GM21390 (cell line): ENCODE measurements at regions not wholly inside any gene's neighbourhood (a gene's known extent, or its start where the extent isn't known, plus 50 kb on each side); places are given as distances from the start of the nearest gene placed in this dataset.

Experiments
- ATAC-seq: cut with Tn5 transposase; IDR thresholded peaks from one replicate; pipeline ENCODE4 v1.9.1; 2021; ENCODE audit not compliant: unreplicated experiment

GRCh38 chrX:122501652-122502051, 682.4 kb upstream of the GRIA3 start:
- no peak for ATAC-seq

DNA sequence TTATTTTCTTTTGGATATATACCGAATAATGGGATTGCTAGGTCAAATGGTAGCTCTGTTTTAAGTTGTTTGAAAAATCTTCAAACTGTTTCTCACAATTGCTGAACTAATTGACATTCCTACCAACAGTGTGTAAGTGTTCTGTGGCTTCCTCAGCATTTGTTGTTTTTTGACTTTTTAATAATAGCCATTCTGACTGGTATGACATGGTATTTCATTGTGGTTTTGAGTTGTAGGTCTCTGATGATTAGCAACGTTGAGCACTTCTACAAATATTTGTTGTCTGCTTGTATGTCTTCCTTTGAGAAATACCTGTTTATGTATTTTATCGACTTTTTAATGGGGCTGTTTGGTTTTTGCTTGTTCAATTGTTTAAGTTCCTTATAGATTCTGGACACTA, 680.1 kb upstream of the GRIA3 start:
- ATAC-seq: no peak

DNA sequence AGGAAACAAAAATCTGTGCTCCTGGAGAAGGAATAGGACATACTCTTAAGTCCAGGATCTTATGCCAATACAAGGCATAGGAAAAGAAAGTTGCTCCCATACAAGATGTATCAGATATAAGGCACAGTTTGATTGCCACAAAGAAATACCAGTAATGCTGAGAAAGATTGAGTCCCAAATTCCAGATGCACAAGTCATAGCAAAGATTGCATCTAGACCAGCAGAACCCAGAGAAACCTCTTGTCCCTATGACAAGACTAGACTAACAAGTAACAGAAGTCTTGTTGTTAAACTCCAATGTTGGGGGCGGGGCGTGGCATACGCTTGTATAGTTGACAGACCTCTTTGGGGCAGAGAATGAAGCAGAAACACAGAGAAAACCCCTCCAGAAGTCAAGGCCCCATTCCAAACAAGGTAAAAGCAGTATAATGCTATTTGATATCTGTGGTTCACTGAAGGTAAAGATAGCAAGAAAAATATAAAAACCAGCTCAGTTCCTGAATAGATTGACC, 671.5 kb upstream of the GRIA3 start:
- ATAC-seq: no peak

DNA sequence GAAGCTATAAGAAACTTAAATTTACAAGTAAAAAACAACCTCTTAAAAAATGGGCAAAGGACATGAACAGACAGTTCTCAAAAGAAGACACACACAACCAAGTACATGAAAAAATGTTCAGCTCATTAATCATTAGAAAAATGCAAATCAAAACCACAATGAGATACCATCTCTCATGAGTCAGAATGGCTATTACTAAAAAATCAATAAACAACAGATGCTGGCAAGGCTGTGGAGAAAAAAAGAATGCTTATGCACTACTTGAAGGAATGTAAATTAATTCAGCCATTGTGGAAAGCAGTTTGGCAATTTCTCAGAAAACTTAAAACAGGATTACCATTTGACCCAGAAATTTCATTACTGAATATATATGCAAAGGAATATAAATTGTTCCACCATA, 666.3 kb upstream of the GRIA3 start:
- ATAC-seq: no peak

DNA sequence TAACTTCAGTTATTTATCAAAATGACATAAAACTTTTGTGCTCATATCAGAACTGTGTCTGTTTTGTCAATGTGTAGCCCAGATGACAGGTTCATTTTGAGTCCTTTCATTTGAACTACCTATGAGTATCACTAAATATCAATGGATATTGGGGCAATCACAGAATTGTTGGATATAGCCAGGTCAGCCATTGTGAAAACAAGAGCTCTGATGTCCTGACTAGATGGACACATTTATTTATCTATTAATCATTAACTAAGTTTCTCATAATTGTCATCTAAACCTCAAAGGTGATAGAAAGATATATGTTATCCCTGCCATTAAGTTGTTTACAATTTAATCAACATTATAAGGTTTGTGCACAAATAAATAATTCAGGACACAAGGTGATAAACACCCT, 638.3 kb upstream of the GRIA3 start:
- no peak for ATAC-seq

DNA sequence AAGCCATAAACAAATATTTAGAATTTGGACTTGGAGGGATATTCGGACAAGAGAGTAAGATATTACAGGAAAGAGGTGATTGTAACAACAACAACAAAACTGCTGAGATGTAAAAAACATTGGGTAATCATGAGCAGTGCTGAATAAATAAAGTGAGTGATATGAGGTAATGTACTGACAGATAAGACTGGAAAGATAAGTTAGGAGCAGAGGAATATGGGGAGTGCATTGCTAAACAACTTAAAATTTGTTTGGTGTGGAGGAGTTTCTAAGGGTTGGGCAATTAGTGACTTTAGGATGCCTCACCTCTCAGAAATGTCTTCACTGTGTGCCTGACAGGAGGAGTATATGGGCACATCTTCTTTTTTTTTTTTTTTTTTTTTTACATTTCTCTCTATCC, 637.8 kb upstream of the GRIA3 start:
- no peak for ATAC-seq

DNA sequence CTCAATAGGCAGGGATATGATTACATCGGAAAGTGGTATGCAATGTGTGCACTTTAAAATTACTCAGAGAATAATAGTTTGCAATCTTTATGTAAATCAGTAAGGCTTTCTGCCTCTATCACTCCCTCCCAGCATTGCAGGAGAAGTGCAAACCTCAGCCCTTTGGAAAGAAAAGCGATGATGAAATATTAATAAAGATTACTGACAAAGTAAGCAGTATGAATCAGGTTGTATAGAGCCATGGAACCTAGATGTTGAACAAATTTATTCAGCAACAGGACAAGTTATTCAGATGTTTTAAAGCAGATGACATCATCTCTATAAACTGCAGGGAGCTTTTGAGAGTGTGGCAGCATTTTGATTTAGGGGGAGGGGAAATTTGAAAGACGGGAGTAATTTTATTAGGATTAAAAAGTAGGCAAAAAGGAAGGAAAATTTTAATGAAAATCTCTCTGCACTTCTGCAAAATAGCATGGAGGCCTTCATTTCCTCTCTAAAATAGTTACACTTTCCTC, 631.7 kb upstream of the GRIA3 start:
- ATAC-seq: no peak

GRCh38 chrX:122555925-122556324, 628.2 kb upstream of the GRIA3 start:
- ATAC-seq: no peak

GRCh38 chrX:122565952-122566351, 618.1 kb upstream of the GRIA3 start:
- ATAC-seq: no peak

DNA sequence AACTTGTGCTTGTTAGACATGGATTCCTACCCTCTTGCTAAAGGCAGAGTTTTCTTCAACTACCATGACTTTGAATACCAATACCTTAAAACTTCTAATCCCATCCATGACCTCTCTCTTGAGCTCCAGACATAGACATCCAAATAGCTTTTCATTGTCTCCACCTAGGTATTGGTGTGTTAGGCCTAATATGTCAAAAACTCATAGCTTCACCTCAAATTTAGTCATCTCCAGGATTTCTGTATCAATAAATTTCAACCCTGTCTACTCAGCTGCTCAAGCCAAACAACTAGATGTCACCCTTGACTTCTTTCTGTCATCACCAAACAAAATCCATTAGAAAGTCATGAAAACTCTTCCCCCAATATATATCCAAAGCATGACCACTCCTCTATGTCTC, 617.7 kb upstream of the GRIA3 start:
- ATAC-seq: no peak

GRCh38 chrX:122567911-122568310, 616.2 kb upstream of the GRIA3 start:
- ATAC-seq: no peak

GRCh38 chrX:122572461-122572860, 611.6 kb upstream of the GRIA3 start:
- ATAC-seq: no peak

- ATAC-seq: no peak
Observed at GRCh38 chrX:122579036-122579435, 605.0 kb upstream of the GRIA3 start.

GRCh38 chrX:122579526-122579925, 604.6 kb upstream of the GRIA3 start:
- no peak for ATAC-seq

DNA sequence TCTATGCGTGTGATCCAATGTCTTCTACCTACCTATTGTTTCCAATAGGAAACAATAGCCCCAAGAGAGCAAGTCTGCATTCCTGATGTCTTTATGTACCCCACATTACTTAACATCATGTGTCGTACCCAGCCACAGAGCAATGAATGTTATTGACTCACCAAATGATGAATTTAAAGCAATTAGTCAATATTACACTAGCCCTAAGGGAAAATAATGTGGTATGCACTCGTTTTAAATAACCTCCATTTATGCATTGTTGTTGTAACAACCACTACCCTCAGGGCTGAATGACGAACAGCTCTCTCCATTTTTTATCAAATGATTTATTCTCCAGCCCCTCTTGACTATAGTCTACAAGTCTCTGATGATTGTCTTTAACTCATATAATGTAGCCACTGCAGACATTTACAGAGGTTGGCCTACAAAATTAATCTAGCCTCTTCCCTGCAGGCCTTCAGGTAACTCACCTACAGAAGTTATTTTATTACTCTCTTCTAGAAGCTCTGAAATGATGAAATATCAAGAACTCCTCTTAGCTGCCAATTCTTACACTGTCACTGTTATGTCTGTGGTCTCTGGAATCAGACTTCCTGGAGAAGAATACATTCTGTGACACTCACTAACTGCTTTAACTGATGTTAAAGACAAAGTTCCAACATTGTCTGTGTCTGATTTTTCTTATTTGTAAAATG, 601.7 kb upstream of the GRIA3 start:
- no peak for ATAC-seq

- no peak for ATAC-seq
Observed at GRCh38 chrX:122582975-122583305, 601.1 kb upstream of the GRIA3 start.

DNA sequence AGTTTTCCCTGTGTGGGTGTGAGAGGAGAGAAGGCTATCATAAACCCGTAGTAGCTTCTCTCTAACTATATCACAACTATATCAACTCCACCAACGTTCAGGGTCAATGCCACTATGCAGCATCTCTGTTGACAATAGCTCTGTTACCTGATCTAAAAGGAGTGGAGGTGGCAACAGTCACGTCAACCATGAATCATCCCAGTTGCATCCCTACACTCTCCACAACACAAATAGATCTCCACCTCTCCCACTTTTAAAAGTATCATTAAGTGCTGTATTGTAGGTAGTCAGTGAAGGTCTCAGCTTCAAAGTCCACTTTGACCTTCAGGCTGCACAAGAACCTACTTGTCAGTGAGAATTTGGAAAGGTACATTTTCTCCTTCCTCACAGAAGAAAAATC, 600.5 kb upstream of the GRIA3 start:
- ATAC-seq: no peak

DNA sequence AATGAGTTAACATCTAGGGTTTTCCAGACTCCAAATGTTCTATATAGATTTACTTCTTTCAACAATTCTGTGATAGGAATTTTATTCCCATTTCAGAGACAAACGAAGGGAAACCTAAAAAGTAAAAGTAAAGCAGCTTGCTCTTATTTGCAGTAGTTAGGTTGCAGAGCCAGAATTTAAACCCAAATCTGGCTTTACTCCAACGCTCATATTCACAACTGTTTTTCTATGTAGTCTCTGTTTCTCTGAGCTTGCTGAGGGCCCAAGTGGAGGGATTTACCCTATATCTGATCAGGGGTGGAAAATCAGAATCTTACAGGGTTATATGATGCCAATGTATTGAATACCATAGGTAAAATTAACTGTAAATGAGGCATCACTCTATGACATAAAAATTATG, 599.1 kb upstream of the GRIA3 start:
- ATAC-seq: no peak

GRCh38 chrX:122586831-122587230, 597.2 kb upstream of the GRIA3 start:
- no peak for ATAC-seq

- ATAC-seq: no peak
Observed at GRCh38 chrX:122591546-122591945, 592.5 kb upstream of the GRIA3 start.

DNA sequence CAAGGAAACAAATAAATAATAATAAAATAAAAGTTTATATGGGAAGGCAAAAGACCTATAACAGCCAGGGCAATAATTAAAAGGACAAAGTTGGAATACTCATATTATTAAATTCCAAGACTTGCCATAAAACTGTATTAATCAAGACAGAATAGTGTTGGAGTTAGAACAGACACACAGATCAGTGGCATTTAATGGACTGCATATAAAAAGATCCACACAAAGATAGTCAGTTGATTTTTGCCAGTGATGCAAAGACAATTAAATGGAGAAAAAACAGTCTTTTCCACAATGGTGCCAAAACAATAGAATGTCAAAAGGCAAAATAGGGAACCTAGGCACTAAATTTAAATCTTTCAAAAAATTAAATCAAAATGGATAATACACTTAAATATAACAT, 587.1 kb upstream of the GRIA3 start:
- ATAC-seq: no peak

DNA sequence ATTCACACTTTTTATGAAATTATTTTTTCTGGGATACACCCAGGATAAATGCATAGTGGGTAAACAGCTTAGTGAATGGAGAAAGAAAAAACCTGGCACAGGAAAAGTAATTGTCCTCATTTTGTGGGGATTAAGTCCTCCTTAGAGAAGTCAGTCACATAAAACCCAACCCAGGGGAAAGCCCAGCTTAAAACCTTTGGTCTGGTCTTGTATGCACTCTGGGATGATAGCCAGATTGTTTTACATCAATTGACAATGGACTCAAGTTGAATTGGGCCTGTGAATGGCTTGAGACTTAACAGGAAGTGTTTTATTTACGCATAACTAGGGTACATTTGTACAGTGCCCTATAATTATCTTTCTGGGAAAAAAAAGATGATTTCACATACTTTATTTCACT, 561.3 kb upstream of the GRIA3 start:
- ATAC-seq: no peak

DNA sequence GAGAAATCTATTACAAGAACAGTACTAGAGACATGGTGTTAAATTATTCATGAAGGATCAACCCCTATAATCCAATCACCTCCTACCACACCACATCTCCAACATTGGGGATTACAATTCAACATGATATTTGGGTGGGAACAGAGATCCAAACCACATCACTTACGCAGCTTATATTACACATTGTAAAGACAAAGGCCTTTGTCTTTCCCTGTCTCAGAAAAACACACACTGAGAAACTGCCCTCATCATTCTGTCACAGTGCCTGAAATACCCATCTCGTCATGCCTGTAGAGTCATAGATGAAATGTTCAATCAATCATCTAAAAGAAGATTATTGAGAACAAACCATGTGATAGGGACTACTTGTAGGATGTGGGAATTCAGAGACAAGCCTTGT, 558.8 kb upstream of the GRIA3 start:
- no peak for ATAC-seq
